ENCODE measurements at regions not wholly inside any gene's neighbourhood (a gene's known extent, or its start where the extent isn't known, plus 50 kb on each side); places are given as distances from the start of the nearest gene placed in this dataset.

GRCh38 chr4:114115526-114115925 is 136.1 kb upstream of the ARSJ start:
- H3K27ac ChIP-seq, result no peak overlapping the region
- TF ChIP-seq CTCF (conservative IDR thresholded peaks at IDR 0.05), result no peak

- no peak for TF ChIP-seq CTCF (conservative IDR thresholded peaks at IDR 0.05)
- H3K27ac ChIP-seq, result no peak overlapping the region
Observed at GRCh38 chr4:114116861-114117260, 137.4 kb upstream of the ARSJ start.

GRCh38 chr4:114121221-114121620 is 141.8 kb upstream of the ARSJ start:
- H3K27ac ChIP-seq, result no peak overlapping the region
- no peak for TF ChIP-seq CTCF (conservative IDR thresholded peaks at IDR 0.05)

- no peak for TF ChIP-seq CTCF (conservative IDR thresholded peaks at IDR 0.05)
- no peak overlapping the region for H3K27ac ChIP-seq
Observed at GRCh38 chr4:114132199-114132598, 152.8 kb upstream of the ARSJ start.

GRCh38 chr4:114132830-114133229 is 153.4 kb upstream of the ARSJ start:
- no peak overlapping the region for H3K27ac ChIP-seq
- TF ChIP-seq CTCF (conservative IDR thresholded peaks at IDR 0.05), result no peak; the same call in 1 of the 2 replicates

- H3K27ac ChIP-seq, result no peak overlapping the region
- TF ChIP-seq CTCF (conservative IDR thresholded peaks at IDR 0.05), result no peak
Observed at GRCh38 chr4:114136069-114136468, 156.6 kb upstream of the ARSJ start.

GRCh38 chr4:114137984-114138383 is 158.5 kb upstream of the ARSJ start:
- no peak overlapping the region for H3K27ac ChIP-seq
- TF ChIP-seq CTCF (conservative IDR thresholded peaks at IDR 0.05), result no peak

Measured in VCaP (cell line).